Prostate gland (tissue), 2 donors: ENCODE measurements at regions not wholly inside any gene's neighbourhood (a gene's known extent, or its start where the extent isn't known, plus 50 kb on each side); places are given as distances from the start of the nearest gene placed in this dataset.

Source experiments
- DNase-seq: peaks from one replicate; pipeline ENCODE4 v3.0.0-alpha.2; 2019; ENCODE audit warnings: low spot score
- H3K27ac ChIP-seq, 2 donors: fragments of 200-600 bp; sonication (generic); 2 replicates each; pipeline ENCODE4 v1.5.1; 2017 to 2019
- H3K27me3 ChIP-seq: fragments of 200-600 bp; sonication (generic); replicated peaks from 2 replicates; pipeline ENCODE4 v1.5.1; 2019; ENCODE audit not compliant: insufficient read depth
- H3K36me3 ChIP-seq, 2 donors: fragments of 200-600 bp; sonication (generic); 1 replicate in 1 of 2; 2 replicates in 1 of 2; pipeline versions ENCODE4 v1.5.1 to v1.8.1; 2017 to 2019
- H3K4me1 ChIP-seq: fragments of 200-600 bp; sonication (generic); replicated peaks from 2 replicates; pipeline ENCODE4 v1.5.1; 2019
- H3K4me3 ChIP-seq, 2 donors: fragments of 200-600 bp; sonication (generic); 2 replicates each; pipeline ENCODE4 v1.5.1; 2017 to 2019
- H3K9me3 ChIP-seq: fragments of 200-600 bp; sonication (generic); 2 replicates; pipeline ENCODE4 v1.5.1; 2017
- CTCF ChIP-seq, 4 experiments: fragments of 200-600 bp in 2 of 4; fragments of 450-650 bp in 2 of 4; sonication (generic) in 2 of 4; IDR thresholded peaks; 1 replicate in 3 of 4; 2 replicates in 1 of 4; pipeline ENCODE4 v1.5.1; 2016 to 2019; ENCODE audit warnings: antibody characterized with exemption in 4 of 4, mild to moderate bottlenecking in 2 of 4, moderate library complexity in 2 of 4
- POLR2A ChIP-seq: fragments of 450-650 bp; IDR thresholded peaks from one replicate; pipeline ENCODE4 v1.6.1; 2016; ENCODE audit warnings: antibody characterized with exemption, mild to moderate bottlenecking
- POLR2AphosphoS5 ChIP-seq: sonication (generic); formaldehyde crosslinking; IDR thresholded peaks from one replicate; pipeline ENCODE4 v1.6.1; 2017; ENCODE audit warnings: antibody characterized with exemption
- WGBS: methylation state at CpG from one replicate; pipeline ENCODE4 v1.1.5; 2018; 5-methylcytosine and 5-hydroxymethylcytosine counted together
- intact Hi-C: fragments of 100-400 bp; cut with DNase I; formaldehyde crosslinking; loops from one replicate; pipeline ENCODE4 v1.14.2; 2022

GRCh38 chr3:107208796-107209195, 168.4 kb upstream of the CCDC54 start:
- TF ChIP-seq CTCF (IDR thresholded peaks at IDR 0.05) = no peak
- 15% methylated on average over 1 of the region's 1 CpG for WGBS

GRCh38 chr3:107209302-107209990, 167.8 kb upstream of the CCDC54 start:
- no peaks in the 10 kb centered on the region for H3K9me3 ChIP-seq
- H3K36me3 ChIP-seq = no peaks in the 10 kb centered on the region
- intact Hi-C loops = no loop called here
- no peak for TF ChIP-seq POLR2AphosphoS5
- no peak for TF ChIP-seq POLR2A
- no peak for TF ChIP-seq CTCF (IDR thresholded peaks at IDR 0.05)
- H3K4me3 ChIP-seq = no peak overlapping the region
- H3K4me1 ChIP-seq = no peaks in the 10 kb centered on the region
- H3K27me3 ChIP-seq = no peaks in the 10 kb centered on the region
- no peak for DNase-seq
- H3K27ac ChIP-seq = peak overlapping the region in 1 of 2 donors; percentile 39
- 63% methylated on average over 4 of the region's 4 CpGs for WGBS

More at GRCh38 chr3:107208796-107209195, 168.4 kb upstream of the CCDC54 start:
- no peaks in the 10 kb centered on the region for H3K27me3 ChIP-seq
- DNase-seq = no peak
- no peak overlapping the region for H3K4me3 ChIP-seq
- intact Hi-C loops = no loop called here
- H3K27ac ChIP-seq = peak overlapping the region in 1 of 2 donors; percentile 39
- no peaks in the 10 kb centered on the region for H3K9me3 ChIP-seq
- H3K4me1 ChIP-seq = no peaks in the 10 kb centered on the region
- H3K36me3 ChIP-seq = no peaks in the 10 kb centered on the region

- intact Hi-C loops = no loop called here
- 36% methylated on average over 1 of the region's 1 CpG for whole genome bisulfite sequencing
Measured at GRCh38 chr3:107211608-107212007, 165.6 kb upstream of the CCDC54 start.

DNA sequence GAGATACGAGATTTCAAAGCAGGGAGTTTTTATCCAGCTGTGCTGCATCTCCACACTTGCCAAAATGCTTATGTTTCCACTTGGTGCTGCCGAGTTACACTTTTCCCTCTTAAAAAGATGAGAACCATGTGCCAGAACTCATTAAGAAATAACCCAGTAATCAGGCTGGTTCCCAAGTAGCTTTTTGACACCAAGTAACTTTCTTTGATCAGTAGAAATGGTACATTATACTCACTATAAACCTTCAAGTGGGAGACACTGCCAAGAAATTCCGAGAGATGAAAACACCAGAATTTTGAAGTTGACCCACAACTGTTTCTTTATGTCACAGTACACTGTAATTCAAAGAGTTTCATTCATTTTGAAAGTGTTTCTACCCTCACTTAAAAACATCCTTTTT, 164.6 kb upstream of the CCDC54 start:
- intact Hi-C loops = no loop called here
- DNase-seq = no peak
- WGBS = 13% methylated on average over 3 of the region's 3 CpGs

More at GRCh38 chr3:107211608-107212007, 165.6 kb upstream of the CCDC54 start:
- no peaks in the 10 kb centered on the region for H3K36me3 ChIP-seq
- H3K4me1 ChIP-seq = no peaks in the 10 kb centered on the region
- TF ChIP-seq CTCF (IDR thresholded peaks at IDR 0.05) (no peak), POLR2AphosphoS5 (no peak), POLR2A (no peak)
- DNase-seq = peak; percentile 16
- no peaks in the 10 kb centered on the region for H3K9me3 ChIP-seq
- H3K27ac ChIP-seq = no peak overlapping the region
- H3K4me3 ChIP-seq = no peak overlapping the region
- no peaks in the 10 kb centered on the region for H3K27me3 ChIP-seq

More for the DNA sequence above, 164.6 kb upstream of the CCDC54 start:
- Histone ChIP-seq H3K27me3 (no peaks in the 10 kb centered on the region), H3K4me1 (no peaks in the 10 kb centered on the region), H3K27ac (no peak overlapping the region), H3K4me3 (no peak overlapping the region), H3K9me3 (no peaks in the 10 kb centered on the region), H3K36me3 (no peaks in the 10 kb centered on the region)
- no peak for TF ChIP-seq POLR2A
- no peak for TF ChIP-seq POLR2AphosphoS5
- no peak for TF ChIP-seq CTCF (IDR thresholded peaks at IDR 0.05)
